Activated effector memory CD4-positive, alpha-beta T cell treated with anti-CD3 and anti-CD28 coated beads, Interleukin-2, amount 50 U/mL, for 16 hours (primary cell): ENCODE measurements at regions not wholly inside any gene's neighbourhood (a gene's known extent, or its start where the extent isn't known, plus 50 kb on each side); places are given as distances from the start of the nearest gene placed in this dataset.

Experiments
- DNase-seq: peaks from one replicate; pipeline ENCODE4 v3.0.0-alpha.2; 2020

GRCh38 chr1:106621853-106622252 is 434.6 kb upstream of the PRMT6 start:
- no peak for DNase-seq

- no peak for DNase-seq
These were observed 418.9 kb upstream of the PRMT6 start for GRCh38 chr1:106637566-106637965.

- no peak for DNase-seq
These were observed 410.2 kb upstream of the PRMT6 start for GRCh38 chr1:106646261-106646784.

GRCh38 chr1:106646816-106647215 is 409.7 kb upstream of the PRMT6 start:
- DNase-seq: no peak

GRCh38 chr1:106651028-106651762 is 405.3 kb upstream of the PRMT6 start:
- DNase-seq: no peak

- no peak for DNase-seq
These were observed 396.8 kb upstream of the PRMT6 start for GRCh38 chr1:106659490-106660244.

- no peak for DNase-seq
These were observed 380.9 kb upstream of the PRMT6 start for GRCh38 chr1:106675558-106675957.

- no peak for DNase-seq
These were observed 380.5 kb upstream of the PRMT6 start for GRCh38 chr1:106676021-106676420.

- DNase-seq: no peak
These were observed 379.3 kb upstream of the PRMT6 start for GRCh38 chr1:106677181-106677580.

GRCh38 chr1:106677721-106678120 is 378.8 kb upstream of the PRMT6 start:
- no peak for DNase-seq

GRCh38 chr1:106678279-106679050 is 378.0 kb upstream of the PRMT6 start:
- DNase-seq: no peak

- no peak for DNase-seq
These were observed 376.3 kb upstream of the PRMT6 start for GRCh38 chr1:106680216-106680615.

GRCh38 chr1:106680776-106681344 is 375.6 kb upstream of the PRMT6 start:
- DNase-seq: no peak

GRCh38 chr1:106681939-106682522 is 374.4 kb upstream of the PRMT6 start:
- DNase-seq: no peak

- no peak for DNase-seq
These were observed 368.0 kb upstream of the PRMT6 start for GRCh38 chr1:106688446-106688845.

GRCh38 chr1:106698660-106699059 is 357.8 kb upstream of the PRMT6 start:
- DNase-seq: no peak

- no peak for DNase-seq
These were observed 357.0 kb upstream of the PRMT6 start for GRCh38 chr1:106699433-106699832.

- DNase-seq: no peak
These were observed 356.3 kb upstream of the PRMT6 start for GRCh38 chr1:106700211-106700610.

GRCh38 chr1:106705971-106706370 is 350.5 kb upstream of the PRMT6 start:
- DNase-seq: no peak

- no peak for DNase-seq
These were observed 338.9 kb upstream of the PRMT6 start for GRCh38 chr1:106717591-106717990.

- DNase-seq: no peak
These were observed 334.7 kb upstream of the PRMT6 start for GRCh38 chr1:106721790-106722189.

- DNase-seq: no peak
These were observed 334.0 kb upstream of the PRMT6 start for GRCh38 chr1:106722466-106722865.

GRCh38 chr1:106727171-106727570 is 329.3 kb upstream of the PRMT6 start:
- DNase-seq: no peak
